Stimulated activated CD8-positive, alpha-beta memory T cell treated with anti-CD3 and anti-CD28 coated beads, Interleukin-2, amount 100 ng/mL, for 48 hours (primary cell): ENCODE measurements at regions not wholly inside any gene's neighbourhood (a gene's known extent, or its start where the extent isn't known, plus 50 kb on each side); places are given as distances from the start of the nearest gene placed in this dataset.

ENCODE experiments used
- DNase-seq, 2 donors: peaks; one replicate each; pipeline ENCODE4 v3.0.0-alpha.2; 2020; ENCODE audit warnings: low read depth in 2 of 2

DNA sequence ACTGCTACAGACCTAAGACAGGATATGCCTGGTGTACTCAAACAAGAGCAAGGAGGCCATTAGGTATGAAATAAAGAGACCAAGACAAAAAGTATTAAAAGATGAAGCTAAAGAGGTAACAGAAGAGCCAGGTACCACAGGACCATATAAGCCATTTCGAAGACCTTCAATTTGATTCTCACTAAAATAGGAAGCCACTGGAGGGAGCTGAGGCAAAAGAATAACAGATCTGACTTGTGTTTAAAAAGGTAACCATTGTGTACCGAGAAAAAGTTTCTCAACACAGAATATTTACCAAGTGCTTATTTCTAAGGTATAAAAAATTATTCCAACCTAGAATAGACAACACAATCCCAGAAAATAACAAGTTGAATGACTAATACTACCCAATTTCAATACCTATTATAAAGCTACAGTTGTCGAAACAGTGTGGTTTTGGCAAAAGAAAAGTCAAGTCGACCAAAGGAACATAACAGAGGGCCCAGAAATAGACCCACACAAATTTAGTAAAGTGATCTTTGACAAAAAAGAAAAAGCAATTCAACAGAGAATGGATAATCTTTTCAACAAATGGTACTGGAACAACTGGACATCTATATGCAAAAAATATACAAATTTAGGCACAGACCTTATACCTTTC, 125.3 kb upstream of the DST start:
- DNase-seq = no peak

DNA sequence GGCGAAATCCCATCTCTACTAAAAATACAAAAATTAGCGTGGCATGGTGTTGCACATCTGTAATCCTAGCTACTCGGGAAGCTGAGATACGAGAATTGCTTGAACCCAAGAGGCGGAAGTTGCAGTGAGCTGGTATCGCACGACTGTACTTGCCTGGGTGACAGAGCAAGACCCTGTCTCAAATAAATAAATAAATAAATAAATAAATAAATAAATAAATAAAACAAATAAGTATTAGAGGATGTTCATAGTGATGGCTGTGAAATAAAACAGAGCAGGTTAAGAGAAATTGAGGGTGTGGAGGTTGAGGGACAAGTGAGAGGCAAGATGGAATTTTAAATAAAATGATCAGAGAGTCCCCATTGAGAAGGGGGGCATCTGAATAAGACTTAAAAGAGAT, 124.7 kb upstream of the DST start:
- DNase-seq = no peak

DNA sequence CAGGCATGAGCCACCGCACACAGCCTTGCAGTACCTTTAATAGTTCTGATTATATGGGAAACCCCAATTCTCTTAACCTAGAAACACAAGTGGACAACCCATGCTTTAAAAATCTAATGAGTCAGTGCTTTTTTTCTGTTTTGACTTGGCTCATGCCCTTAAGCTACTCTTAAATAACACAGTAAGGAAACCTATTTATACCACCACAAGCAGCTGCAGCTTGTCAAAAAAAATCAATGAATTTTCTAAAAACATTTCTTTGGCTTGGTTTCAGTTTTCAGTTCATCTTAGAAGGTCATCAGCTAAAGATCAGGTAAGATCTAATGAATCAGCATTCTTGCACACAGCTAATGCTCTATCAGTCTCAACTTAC, 124.1 kb upstream of the DST start:
- DNase-seq = no peak

DNA sequence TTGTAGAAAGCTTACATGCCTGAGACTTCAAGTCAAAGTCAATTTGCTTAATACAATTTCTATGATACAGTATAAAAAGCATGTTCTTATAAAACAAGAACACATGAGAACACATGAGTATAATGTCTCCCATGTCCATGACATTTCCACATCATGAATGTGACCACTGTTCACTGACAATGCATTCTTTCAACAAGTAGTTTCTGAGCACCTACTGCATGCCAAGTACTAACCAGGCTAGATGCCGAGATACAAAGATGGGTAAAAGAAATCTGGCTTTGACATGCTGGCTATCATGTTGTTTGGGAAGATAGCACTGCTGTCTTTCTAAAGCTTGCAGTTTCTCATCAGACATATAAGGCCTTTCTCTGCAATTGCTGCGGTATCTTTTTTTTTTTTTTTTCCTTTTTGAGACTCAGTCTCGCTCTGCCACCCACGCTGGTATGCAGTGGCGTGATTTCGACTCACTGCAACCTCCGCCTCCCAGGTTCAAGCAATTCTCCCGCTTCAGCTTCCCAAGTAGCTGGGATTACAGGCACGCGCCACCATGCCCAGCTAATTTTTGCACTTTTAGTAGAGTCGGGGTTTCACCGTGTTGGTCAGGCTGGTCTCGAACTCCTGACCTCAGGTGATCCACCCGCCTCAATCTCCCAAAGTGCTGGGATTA, 123.6 kb upstream of the DST start:
- no peak for DNase-seq

DNA sequence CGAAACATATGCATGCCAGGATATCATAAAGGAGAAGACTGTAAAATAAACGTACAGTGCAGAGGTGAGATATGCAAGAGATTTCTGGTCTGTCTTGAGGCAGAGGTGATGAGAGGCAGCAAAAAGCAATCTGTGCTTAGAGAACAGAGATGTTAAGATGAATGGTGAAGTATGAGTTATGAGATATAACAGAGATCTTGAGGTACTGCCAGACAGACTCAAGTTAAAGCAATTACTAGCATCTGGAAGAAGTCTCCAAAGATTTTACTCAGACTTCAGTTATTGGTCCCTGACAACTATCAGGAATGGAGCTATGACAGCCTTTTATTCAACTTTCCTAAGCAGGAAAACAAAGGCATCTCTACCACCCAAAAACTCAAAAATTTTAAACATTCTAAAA, 122.8 kb upstream of the DST start:
- DNase-seq = no peak

DNA sequence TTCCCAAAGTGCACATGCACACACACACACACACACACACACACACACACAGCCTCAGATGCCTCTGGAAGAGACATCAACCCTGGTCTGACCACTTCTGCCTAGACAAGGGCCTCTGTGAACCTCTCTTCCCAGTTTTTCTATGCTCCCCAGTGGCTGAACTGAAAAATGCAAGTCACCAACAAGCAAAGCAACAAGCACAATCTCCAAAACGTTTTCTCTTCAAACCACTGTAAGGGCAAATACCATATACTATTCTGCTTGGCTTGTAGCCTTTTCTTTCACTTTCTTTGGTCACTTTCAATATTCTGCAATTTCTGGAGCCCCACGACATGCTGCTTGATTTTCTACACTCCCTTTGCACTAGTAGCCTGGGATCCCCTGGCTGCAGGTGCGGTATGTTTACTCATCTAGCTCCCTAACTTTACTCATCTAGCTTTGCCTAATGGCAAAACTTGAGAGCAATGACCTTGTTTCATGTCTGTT, 121.4 kb upstream of the DST start:
- DNase-seq = no peak

DNA sequence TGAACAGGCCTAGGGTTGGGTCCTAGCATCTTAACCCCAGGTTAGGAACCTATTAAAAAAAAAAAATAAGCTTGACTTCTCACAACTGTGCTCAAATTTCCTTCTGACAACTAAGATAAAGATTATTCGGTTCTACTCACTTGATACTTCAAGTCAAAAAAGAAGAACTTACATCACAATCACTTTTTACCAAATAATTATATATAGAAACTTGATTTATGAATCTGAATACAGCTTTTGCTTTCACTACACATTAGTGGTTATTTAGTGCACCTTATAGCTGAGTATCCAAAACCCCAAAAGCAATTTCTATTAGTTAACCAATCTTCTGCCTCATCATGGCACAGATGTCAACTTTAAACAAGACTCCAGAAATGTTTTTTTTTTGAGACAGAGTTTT, 119.0 kb upstream of the DST start:
- no peak for DNase-seq

DNA sequence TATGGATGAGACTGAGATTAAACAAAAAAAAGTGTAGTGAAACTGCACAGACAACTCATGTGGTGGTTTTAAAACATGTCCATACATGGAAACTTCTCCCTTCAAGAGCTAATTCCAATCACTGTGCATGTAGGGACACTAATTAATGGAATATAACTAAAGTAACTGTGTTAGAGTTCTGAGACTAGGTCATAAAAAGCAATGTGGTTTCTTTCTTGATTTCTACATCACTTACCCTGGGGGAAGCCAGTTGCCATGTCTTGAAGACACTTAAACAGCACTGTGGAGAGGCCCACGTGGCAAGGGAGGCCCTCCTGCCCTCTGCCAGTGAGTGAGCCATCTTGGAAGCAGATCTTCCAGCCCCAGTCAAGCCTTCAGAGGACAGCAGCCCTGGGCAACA, 118.2 kb upstream of the DST start:
- no peak for DNase-seq

DNA sequence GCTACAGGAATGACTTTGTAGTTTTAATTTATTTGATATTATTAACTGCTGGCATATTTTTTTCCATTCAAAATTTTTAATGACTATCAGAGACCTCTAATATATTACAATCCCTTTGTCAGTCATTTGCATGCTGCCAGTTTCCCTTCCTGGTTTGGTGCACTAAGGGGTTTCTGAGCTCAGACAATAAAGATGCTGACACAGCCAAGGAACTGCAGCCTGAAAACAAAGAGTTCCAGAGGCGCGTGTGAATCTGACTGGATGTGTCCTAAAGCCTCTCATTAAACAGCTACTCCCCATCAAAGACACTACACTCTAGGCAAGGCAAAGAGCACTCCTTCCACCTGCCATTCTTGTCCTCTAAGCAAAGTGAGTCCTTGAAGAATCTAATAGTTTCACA, 116.8 kb upstream of the DST start:
- no peak for DNase-seq

DNA sequence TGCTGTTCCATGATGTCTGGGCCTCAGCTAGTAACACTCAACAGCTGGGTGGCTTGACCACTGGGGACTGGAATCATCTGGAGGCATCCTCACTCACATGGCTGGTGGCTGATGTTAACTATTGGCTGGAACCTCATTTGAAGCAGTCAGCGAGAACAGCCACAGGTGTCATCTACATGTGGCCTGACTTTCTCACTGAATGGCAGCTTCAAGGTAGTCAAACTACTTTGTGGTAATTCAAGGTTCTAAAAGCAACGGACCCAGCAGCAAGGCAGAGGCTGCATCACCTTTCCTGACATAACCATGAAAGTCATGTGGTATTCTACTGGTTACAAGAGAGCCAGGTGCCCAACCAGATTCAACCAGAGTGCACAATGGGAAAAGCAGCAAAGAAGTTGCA, 115.9 kb upstream of the DST start:
- no peak for DNase-seq

DNA sequence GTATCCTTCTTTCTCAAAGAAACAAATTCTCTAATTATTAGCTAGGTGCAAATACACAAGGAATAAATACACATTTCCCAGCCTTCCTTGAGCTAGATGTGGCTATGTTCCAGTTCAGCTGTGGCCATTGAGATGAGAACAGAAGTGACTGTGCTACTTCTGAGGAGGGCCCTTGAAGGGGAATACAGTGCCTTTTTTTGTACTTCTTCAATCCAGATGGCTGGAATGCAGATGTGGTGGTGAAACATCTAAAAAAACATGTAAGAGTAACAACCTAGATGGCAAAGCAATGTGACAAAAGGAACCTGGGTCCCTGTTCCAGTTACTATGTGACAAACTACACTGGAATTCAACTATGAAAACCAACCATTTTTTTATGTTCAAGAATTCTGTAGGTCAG, 115.4 kb upstream of the DST start:
- no peak for DNase-seq

DNA sequence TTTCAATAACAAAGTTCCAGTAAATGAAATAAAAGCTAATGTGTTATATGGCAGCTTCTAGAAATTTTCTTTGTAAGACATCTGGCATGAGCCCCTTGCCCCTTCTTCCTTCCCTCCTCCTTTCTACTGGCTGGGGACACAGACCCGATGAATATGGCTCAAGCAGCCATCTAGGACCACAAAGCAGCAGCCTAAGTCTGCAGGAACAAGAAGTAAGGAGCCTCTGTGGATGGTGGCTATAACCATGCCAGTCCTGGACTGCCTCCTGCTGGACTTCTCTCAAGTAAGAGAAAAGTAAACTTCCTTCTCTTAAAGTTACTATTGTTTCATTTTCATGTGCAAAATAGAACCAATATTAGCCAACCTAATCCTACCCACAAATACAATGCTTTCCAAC, 114.9 kb upstream of the DST start:
- DNase-seq = no peak

DNA sequence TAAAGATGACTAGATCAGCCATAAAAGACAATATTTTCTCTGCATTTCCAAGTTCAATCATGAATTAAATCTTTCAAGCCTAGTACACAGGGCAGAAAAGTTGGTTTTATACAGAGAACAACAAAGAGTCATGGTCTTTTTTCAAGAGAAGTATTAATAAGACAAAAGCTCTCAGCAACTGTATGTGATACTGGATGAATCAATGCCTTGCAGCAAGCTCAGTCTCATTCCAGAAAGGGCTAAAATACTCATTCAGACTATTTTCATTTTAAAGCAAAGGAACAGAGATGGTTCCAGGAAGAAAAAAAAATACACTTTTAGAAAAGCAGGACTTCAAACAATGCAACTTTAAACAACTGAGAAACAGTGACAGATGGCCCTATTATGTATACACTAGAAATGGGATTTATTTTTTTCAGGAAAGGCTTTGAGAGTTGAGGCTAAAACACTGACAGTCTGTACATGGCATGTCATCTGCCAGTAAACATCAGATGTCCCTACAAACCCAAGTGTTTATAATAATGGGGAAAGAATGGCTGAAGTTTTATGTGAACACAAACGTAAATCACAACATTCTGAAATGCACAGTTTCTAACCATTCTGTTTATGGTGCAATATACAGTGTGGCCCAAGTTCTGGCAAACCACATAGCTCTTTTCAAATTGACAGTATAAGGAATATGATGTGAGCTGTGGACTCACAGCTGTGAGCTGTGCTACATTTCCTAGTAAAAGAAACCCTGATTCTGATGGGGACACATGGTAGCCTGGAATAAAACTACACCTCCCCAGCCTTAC, 114.3 kb upstream of the DST start:
- DNase-seq = no peak

DNA sequence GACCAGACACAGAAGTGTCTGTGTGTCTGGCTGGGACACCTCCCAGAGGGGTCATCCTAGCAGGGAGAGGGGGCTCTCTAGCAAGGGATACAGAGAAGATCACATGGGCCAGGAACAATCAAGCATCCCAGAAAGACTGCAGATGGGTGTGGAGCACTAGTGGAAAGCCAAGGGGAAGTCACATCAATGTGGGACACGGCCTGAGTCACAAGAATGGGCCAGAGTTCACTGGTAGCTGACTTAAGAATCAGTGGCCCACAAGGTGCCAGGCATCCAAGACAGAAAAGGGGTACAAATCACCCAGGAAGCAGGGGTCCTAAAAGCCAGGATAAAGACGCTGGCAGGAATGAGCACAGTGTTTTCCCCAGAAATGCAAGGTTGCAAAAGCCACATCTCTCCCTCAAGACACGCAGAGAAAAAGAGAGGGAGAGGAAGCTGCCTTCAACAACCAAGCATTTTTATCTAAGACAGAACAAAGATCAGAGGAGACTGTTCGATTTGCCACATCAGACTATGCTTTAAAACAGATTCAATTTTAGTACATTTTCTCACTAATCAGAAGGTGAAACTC, 113.6 kb upstream of the DST start:
- no peak for DNase-seq

DNA sequence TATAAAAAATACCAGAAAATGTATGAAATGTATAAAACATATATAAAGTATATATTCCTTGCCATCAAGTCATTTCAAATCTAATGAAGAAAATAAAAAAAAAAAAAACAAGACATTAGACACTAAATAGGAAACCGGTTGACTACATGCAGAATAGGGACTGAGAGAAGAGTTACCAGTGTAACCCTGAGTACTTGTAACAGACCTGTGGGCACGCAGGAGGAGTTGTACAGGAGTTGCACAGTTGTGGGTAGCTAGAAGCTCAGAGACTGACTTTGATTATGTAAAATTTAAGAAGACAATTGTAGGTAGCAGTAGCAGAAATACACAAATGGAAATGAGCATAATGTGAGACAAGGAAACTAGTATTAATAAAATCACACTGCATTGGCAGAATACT, 112.4 kb upstream of the DST start:
- DNase-seq = no peak

DNA sequence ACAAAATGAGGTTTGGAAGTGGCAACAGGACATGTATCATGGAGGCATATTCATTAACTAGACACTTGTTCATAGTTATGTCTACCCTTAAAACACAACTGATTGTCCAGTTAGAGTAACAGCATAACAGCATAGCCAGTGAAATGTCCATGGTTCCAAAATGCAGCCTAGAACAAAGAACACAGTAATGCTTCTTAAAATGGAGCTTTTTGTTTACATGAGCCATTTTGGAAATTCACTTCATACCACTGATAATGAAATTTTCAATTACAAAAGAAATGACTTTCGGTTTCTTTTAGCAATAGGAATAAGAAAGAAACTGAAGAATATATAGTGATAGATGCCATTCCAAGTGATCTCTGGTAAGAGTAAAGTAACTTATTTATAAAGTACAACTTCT, 111.1 kb upstream of the DST start:
- DNase-seq = no peak

DNA sequence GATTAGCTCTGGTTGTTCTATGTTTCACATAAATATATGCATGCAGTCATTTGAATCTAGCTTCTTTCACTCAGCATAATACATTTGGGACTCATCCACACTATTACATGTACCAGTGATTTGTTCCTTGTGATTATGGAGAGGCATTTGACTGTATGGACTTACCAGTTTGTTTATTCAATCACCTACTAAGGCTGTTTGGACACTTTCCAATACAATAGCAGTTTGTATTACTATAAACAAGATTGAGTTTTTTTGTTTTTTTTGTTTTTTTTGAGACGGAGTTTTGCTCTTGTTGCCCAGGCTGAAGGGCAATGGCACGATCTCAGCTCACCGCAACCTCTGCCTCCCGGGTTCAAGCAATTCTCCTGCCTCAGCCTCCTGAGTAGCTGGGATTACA, 109.8 kb upstream of the DST start:
- no peak for DNase-seq

DNA sequence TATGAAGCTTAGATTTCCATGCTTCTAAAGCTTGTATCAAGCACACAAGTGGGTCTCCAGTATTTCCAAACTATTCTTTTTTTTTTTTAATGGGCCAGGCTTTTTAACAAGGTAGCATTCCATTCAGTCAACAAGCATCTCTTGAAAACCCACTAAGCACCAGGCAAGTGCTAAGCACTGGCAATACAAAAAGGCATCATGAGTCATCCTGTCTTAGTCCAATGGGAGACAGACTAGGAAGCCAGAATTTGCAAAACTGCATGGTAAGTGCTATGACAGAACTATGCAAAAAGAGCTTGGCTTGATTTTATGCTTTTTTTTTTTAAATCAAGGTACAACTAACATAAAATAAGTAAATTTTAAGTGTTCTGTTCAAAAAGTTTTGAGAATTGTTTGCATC, 109.3 kb upstream of the DST start:
- DNase-seq = no peak

DNA sequence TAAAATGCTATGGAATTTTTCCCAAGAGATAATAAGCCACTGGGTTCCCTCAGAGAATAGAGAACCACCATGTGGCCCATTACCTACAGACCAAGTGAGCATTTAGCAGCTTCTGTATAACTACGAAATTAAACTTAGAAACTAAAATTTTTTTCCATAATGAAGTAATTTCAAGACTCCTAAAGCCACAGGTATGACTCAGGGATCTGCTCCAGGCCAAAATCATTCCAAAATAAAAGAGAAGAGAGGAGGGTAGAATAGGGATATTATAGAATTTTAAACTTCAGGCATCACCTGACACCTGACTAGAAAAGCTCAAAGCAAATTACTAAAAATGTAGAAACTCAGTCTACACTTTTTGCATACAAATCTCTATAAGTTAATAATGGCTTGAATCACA, 108.9 kb upstream of the DST start:
- no peak for DNase-seq

DNA sequence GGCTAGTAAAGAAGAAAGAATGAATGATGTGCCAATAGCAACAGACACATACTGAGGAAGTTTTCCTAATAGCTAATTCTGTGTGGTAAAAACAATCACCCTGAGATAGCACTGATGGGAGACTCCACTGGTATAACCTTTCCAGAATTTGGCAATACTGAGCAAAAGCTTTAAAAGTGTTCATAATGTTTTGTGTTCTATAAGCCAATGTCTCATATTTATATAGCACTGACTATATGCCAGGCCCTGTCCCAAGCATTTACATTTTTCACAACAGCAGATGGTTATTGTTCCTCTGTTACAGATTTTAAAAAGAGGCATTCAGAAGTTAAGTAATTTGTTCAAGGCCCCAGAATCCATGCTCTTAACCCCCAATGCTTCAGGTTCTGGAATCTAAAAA, 108.0 kb upstream of the DST start:
- DNase-seq = no peak

DNA sequence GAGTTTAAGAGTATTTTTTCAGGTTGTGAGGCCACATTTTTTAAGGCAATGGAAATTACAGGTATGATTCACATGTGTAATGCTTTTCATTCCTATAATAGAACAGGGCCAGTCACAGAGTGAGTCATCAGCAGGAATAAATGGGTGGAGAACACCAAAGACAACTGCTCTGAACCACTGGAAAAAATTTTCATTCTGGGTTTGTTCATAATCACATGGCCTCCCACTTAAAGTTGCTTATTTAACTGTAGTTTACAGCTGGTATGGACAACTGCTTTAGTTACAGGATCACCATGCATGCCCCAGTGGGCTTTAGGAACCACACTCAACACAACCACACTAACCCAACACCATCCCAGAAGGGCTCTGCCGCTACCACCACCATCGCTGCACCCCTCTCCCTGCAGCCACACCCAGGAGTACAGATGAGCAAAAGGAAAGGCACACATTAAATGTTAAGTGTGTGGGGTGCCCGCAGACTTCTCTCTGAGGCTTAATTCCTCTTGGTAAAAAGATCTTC, 107.0 kb upstream of the DST start:
- DNase-seq = no peak

DNA sequence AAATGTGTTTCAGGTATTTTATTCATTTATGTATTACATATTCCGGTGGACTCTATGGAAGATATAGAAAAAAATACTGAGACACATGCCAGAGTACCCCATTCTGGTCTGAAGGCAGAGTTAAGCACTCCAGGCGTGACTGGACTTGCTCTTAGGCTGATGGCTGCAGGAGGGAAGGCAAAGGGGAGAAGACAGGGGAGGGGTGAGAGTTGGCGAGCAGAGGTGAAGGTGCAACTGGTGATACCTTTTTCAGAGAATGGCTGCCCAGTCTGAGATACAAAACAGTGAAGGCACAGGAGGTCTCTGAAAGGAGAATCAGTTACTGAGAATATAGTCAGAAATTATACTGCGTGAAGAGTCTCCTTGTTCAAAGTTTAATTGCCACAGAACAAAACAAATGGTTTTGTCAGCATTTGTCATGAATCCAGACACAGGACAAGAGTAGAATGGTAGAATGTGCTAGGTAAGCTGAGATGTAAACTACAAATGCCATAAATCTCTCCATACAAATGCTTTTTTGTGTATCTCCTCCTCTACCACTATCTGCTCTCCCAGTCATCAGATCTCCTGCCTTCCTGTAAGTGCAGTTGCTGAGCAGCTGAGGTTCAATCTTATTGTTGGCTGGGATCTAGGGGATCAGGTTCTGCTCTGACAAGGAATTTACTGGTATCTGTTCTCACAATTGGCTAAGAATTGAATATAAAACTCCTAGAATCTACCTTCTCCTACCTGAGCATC, 104.2 kb upstream of the DST start:
- no peak for DNase-seq
